T follicular helper cell (primary cell): ENCODE measurements at regions not wholly inside any gene's neighbourhood (a gene's known extent, or its start where the extent isn't known, plus 50 kb on each side); places are given as distances from the start of the nearest gene placed in this dataset.
"Not testable (repeated sequence)": the region's sequence is repeated elsewhere in the genome, so short reads cannot be mapped to it uniquely, and the experiment has no call there.

Experiments
- DNase-seq: peaks from one replicate; pipeline ENCODE4 v3.0.0-alpha.2; 2020; ENCODE audit warnings: low read depth

DNA sequence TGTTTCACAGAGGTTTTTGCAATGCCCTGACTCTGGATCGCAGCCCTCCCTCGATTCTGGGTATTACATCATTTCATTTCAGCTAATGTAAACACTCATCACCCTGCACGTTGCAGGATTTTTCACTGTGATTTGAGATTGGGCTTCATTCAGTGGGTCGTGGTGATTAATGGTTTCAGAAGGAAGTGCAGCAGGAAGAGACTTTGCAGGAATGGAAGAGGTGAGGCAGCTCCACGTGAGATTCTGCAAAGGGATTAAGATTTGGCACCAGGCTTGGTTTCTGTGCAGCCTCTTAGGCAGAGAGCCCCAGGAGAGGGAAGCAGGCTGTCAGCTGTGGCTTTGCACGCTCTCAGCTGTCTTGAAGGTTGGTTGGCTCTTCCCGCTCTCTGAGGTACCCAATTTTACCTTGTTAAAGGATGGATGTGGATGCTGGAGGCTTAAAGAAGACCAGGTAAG lies 95.2 kb downstream of the PLCE1 start:
- DNase-seq, result no peak

DNA sequence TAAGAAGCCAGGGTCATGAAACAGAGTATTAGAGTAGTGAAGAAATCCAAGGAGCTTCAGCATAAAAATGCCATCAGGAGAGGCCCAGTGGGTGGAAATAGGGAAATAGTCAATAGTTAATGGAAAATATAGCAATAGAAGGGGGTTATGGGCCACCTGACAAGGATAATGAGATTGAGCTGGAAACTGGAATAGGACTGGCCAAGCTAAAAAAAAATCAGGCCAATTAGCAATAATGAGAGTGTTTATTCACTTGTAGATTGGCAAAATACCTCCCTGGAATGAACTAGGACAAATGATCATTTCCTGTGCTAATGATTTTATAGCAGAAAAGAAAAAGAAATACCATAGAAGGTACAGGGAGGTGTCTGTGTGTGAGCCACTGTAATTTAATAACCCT lies 97.9 kb downstream of the PLCE1 start:
- DNase-seq, result no peak

DNA sequence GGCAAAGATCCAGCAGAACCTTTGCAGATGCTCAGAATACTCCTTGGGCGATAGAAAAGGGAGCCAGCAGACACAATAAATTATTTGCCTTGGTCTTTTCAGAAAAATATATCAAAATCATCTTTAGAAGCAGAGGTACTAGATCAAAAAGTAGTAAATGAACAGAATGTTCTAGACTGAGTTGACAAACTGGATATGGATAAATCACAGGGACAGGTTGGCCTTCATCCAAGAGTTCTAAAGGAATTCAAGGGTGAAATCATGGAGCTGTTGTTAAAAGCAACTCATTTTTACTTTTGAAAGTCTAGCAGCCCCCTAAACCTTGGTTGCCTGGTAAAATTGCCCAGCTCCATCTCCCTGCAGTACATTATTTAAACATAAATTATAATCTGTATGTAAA lies 99.1 kb downstream of the PLCE1 start:
- DNase-seq, result no peak

DNA sequence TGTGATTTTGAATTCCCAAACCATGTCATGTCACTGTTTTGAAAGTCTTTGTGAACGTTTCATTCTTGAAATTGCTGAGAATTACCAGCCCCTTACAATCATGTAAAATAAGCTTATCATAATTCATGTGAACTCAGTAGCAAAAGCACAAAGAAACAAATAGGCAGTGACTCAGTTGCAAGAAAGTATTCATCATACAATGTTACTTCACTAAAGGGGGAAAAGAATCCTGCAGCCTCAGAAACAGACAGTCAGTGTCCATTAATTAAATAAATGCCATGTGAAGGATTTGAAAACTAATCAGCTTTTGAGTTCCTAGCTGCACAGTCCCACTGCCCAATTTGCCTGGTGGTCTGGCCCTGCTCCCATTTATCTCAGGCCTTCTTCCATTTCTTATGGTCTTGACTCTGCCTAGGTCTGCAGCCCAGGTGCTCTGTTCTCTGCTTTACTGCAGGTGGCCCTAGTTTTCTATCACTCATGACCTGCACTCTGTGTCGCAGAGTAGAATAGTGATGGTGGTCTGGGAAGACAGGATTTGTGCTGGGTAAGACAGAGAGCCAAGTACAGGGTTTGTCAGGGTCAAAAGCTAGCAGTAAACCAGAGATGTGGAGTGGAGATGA lies 99.7 kb downstream of the PLCE1 start:
- no peak for DNase-seq

DNA sequence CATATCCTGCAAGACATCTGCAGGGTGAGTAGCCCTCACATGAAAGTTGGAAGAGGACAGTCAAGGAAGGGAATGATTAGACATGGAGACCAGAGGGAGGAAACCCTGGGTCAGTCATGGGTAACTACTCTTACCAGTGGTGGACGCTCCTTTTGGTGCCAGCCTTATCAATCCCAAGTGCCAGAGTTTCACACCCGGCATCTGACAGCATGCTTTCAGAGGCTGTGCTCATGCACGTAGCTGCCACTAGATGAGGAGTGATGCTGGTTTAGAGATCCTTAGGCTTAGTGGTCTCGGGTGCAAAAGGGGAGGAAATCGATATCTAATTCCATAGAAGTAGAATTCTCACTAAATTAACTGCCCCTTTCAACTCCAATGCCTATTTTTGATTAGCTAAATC lies 100.8 kb downstream of the PLCE1 start:
- no peak for DNase-seq

DNA sequence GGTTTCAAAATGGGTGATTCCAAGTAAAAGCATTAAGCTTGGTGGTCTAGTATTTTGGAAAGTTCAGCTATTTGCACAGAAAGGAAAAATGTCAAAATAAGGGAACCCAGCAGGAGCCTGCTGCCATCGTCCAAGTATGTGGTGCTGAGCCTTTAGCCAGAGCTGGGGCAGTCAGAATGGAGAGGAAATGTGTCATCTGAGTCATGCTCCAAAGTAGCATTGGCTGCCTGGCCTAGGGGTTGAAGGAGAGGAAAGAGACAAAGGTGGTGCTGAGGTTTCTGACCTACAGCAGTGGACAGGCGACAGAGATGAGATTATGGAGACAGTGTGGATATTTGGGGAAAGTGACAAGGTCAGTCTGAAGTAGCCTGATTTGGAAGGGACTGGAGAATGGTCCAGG lies 103.9 kb downstream of the PLCE1 start:
- DNase-seq, result no peak

DNA sequence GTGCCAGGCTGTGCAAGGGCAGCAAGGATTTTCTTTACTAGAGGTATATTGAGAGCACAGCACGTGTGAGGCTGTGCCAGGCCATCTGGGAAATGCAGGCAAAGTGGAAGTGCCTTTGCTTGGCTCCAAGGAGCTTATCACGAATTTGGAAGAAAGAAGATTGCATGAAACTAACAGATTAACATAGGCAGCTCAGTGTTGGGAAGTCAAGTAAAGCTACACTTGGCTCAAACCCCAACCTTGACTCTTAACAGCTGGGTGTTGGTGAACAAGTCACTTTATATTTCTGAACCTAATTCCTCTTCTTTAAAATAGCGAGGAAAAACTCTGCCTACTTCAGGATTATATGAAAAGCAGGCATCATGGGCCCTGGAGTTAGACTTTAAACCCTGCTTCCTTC lies 105.2 kb downstream of the PLCE1 start:
- no peak for DNase-seq

DNA sequence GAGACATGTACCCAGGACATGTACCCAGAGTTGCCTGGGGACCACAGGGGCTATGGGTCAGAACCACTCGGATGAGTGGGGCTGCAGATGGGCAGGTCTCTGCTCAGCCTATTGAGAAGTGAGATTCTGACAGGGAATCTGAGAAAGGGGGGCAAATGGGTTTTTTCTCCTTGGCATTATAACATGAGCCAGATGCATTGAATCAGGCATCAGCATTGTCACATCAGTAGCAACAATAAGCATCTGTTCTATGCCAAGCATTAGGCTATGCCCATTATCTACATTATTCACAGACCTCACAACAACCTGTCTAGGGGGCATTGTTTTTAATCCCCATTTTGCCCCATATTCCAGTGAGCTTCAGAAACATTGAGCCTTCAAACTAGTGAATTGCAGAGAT lies 108.2 kb downstream of the PLCE1 start:
- no peak for DNase-seq

DNA sequence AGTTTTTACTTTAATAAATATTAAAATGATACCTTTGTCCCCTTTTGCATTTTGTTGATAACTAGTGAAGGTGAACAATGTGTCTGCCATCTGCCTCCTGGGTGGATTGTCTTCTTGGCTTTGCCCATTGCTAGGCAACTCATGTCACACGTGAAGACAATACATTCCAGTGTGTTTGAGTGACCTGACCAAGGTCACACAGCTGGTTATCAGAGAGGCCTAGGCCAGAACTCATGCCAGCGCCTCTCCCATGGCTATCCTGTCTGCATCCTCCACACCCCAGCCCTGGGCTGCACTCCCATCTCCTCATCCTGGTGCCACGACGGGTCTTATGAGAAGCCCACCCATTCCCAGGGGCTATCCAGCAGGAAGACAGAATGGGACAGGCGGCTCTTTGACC lies 108.7 kb downstream of the PLCE1 start:
- DNase-seq, result no peak

DNA sequence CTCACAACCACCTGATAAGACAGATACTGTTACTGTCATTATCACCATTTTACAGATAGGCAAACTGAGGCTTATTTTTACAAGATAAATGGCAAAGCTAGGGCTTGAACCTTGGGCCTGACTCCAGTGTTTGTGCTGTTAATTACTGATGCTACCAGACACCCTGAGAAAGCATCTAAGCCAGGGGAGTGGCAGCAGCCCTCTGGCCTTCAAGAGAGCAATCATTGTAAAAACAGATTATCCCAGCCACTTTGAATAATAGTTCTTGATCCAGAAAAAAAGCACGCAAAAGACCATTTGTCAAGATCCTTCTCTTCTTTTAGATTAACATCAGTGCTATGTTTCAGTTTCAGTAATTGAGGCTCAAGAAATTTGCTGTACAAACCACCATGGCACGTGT lies 109.5 kb downstream of the PLCE1 start:
- DNase-seq, result no peak

DNA sequence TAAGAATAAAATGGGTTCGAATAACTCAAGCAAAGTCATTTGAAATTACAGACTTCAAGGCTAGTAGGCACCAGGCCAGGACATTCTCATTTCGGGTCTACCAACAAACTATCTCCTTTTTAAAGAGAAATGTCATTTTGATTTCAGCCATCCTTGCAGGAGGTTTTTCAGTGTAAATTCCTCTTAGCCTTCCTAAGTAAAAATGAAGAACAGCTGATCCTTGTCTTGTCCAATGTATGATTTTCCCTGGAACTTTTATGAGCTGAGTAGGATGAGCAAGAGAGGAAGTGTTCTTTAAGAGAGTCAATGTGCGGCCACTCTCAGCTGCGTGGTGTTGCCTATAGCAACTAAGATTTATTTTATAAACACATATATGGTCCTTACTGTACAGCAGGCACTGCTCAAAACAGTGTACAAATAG lies 110.1 kb downstream of the PLCE1 start:
- DNase-seq, result no peak

DNA sequence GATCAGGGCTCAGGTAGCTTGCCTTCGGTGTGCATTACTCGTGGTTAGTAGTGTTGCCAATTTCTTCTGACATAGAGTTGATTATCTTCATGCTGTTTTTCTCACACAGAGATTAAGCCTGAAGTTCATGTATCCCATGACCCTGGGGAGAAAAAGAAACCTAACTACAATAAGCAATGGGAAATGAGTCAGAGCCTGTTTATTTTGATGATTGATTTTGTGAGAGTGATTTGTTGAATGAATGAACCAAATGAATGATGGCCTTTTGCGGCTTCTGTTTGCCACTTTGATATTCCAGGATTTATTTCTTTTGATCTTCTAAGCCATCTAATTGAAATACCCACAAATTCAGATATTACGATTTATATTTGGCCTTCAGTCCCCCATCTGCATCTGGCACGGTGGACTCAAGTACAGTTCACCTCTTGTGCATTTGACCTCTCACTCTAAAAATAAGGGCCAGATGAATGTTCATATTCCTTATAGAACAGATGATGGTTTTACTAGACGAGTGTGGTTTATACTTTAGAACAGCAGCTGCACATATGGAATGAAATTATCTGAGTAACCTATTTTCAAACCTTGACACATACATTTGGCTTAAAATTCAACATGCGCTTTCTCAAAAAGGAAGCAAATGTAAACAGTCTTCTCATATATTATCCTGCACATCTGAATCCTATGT lies 110.7 kb downstream of the PLCE1 start:
- DNase-seq, result no peak

DNA sequence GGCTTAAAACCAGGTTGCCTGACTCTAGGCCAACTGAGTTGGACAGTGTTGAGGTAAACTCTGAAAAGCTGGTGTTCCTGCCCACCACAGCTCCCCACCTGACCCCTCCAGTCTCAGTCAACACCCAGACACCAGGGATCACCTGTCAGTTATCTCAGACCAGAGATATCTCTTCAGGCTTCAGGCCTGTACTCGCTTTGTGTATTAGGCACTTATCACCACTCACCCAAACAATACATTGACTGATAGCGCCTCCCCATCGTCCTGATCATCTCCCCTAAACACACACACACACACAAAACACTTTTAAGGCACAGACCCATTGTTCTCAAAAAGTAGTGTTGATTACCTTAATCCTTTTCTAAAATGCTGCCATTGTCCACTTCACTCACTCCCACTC lies 111.5 kb downstream of the PLCE1 start:
- DNase-seq, result no peak

DNA sequence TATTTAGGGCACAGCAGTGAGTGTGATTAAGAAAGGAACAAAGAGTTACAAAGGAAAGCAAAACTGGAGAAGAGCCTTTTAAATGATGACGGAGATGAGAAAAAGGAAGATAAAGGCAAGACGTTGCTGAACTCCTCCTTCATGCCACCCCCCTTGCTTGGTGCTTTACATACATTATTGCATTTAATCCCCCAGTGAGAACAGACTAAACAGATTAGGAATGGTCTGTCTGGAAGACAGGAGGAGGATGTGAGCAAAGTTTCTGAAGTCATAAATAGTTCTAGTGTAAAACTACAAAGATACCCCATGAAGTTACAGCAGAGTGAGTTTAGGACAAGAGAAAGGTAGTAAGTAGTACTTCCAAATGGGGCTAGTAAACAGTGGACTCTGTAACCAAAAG lies 113.5 kb downstream of the PLCE1 start:
- DNase-seq, result no peak

DNA sequence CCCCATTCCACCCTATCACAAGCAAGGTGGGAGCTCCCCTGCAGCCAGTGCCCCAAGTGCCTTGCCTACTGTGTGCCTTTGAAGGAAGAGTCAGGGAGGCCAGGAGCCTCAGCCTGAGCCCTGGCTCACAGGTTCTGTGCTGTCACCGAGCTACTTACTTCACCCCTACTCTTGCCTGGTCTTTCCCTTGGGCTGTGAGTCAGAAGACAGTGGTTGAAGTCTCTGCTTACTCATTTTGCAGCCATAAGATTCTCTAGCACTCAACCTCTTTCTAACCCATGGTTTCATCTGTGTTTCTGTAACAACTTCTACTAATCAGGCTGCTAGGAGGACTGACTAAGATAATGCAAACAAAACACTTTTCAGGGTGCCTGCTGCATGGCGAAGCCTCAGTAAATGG lies 114.5 kb downstream of the PLCE1 start:
- no peak for DNase-seq

DNA sequence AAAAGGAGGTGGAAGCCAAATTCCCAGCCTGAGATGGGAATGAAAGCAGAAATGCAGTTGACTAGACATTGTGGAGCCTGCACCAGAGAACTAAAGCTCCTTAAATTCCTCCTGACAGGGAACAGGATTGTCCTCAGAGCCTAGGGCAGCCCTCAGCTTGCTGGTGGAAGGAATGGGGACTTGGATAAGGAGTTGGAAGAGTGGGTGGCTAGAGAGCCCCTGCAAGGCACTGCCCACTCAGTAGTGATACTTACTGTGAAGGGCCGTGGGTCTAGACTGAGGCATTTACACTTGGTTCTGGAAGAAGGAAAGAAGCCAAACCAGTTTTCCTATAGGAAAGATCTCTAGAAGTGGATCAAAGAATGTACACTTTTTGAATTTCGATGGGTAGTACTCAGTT lies 117.6 kb downstream of the PLCE1 start:
- DNase-seq, result no peak

DNA sequence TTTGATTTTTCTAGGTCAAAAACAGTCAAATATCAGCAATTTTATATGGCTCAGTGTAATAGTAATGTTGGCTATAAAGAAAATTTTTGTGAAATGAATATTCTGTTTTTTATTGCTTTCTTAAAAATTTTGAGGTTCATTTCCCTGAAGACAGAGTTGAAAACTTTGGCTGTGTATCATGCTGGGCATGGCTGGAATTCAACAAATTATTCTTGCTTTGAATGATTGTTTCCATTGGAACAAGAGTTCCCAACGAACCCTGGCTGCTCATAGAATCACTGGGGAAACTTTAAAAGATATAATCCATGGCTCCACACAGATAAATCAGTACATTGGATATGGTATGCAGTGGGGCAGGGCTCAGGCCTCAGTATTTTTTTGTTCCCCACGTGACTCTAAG lies 118.6 kb downstream of the PLCE1 start:
- DNase-seq, result no peak

DNA sequence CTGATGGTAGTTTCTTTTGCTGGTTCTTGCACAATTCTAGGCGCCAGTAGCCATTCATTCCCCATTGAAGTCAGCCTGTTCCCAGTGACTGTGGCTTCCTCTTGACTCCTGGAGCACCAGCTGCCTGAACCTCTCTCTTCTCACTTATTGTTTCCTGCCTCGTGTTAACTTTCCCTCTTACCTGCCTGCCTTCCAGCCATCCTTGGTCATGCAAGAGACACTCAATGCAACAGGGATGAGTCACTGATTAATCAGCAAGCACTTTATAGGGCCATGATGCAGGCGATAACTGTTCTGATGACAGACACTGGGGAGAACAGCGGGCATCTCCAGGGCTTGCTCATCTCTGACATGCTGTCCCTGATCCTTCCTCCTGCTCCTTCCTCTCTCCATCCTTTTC lies 122.0 kb downstream of the PLCE1 start:
- DNase-seq, result no peak

DNA sequence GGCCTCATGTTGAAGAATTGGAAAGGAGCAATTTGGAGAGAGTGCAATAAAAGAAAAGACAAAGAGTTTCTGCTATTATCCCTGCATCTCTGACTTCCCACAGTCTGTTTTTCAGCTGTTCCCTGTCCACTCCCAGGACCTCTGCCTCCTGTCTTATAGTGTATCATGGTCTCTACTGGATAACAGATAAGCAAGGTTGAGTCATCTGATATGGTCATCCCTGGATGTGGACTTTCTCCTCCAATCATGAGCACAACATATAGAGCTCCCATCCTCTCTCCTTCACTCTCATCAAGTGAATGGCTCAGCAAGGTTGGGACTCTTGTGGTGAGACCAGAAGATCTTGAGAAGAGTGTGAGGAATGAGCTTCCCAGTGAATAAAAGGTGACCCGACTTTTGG lies 123.1 kb downstream of the PLCE1 start:
- DNase-seq, result no peak

DNA sequence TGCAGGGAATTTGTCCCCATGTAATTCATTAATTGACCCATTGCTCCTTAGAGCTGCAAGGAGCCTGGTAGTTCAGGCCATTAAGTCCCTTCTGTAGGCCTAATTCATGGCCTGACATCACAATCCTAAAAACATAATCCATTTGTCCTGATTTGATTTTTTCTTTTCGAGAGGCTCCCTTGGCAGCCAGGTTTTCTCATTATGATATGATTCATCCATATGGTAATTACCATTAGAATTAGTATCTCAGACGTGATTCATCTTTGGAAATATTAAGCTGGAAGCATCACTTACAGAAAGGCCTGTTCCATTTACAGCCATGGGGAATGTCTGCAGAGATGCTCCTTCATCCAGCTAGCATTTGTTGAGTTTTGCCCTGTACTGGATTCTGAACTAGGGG lies 128.5 kb downstream of the PLCE1 start:
- no peak for DNase-seq

DNA sequence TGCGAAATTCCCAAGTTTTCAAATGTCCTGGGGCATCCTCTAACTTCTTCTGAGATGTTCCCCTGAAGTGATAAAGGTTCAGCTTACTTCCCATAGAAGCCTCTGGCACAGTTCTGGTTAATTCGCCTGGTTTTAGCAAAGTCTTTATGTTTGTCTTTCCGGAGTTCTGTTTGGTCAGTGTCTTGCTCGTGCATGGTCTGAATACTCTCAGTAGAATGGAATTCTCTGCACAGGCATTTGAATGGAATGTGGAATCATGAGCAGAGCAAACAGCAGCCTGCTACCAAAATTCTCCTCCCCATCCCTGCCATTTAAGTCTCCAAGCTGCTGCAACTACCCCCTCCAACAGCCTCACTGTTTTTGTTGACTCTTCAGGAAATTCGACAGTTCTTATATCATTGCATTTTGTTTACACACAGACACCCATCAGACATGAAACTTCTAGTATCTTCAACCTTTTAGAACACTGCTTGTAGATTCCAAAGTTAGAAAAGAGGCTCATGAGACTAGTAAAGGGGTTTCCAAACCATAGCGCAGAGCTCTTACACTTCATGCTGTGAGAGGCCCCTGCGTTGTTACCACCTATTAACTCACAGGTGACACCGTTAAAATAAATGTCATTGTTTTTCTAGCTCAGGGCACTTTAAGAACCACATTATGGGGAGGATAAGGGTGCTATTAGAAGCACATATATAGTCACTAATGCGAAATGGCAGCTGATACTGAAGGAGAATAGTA lies 129.7 kb downstream of the PLCE1 start:
- no peak for DNase-seq

DNA sequence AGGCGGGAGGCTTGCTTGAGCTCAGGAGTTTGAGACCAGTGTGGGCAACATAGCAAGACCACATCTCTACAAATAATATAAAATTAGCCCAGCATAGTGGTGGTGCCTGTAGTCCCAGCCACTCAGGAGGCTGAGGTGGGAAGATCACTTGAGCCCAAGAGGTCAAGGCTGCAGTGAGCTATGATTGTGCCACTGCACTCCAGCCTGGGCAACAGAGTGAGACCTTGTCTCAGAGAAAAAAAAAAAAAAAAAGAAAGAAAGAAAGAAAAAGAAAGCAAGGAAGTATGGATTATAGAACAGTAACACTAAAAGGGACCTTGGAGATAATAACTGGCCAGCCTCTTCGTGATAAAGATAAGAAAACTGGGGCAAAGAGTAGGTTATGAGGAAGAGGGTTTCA lies 130.4 kb downstream of the PLCE1 start:
- not testable (repeated sequence) for DNase-seq

DNA sequence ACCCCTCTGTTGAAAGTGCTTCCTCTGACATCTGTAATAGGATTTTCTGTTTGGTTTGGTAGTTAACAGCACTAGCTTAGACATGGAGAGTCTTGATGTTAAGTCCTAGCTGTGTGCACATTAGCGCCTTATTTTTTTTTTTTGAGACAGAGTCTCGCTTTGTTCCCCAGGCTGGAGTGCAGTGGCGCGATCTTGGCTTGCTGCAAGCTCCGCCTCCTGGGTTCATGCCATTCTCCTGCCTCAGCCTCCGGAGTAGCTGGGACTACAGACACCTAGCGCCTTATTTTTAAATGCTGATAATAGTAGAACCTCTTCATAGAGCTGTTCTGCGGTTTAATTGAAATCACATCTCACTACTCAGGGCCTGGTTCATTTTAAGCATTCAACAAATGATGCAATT lies 131.5 kb downstream of the PLCE1 start:
- not testable (repeated sequence) for DNase-seq
